GM18505 (cell line): ENCODE measurements at regions not wholly inside any gene's neighbourhood (a gene's known extent, or its start where the extent isn't known, plus 50 kb on each side); places are given as distances from the start of the nearest gene placed in this dataset.

Source experiments
- ATAC-seq: cut with Tn5 transposase; IDR thresholded peaks from one replicate; pipeline ENCODE4 v1.9.1; 2021; ENCODE audit not compliant: unreplicated experiment
- POLR2A ChIP-seq: IDR thresholded peaks from 4 replicates; pipeline ENCODE4 v1.6.1; 2011; ENCODE audit warnings: borderline replicate concordance; ENCODE audit not compliant: insufficient read depth, insufficient read length; ENCODE audit errors: extremely low read depth

DNA sequence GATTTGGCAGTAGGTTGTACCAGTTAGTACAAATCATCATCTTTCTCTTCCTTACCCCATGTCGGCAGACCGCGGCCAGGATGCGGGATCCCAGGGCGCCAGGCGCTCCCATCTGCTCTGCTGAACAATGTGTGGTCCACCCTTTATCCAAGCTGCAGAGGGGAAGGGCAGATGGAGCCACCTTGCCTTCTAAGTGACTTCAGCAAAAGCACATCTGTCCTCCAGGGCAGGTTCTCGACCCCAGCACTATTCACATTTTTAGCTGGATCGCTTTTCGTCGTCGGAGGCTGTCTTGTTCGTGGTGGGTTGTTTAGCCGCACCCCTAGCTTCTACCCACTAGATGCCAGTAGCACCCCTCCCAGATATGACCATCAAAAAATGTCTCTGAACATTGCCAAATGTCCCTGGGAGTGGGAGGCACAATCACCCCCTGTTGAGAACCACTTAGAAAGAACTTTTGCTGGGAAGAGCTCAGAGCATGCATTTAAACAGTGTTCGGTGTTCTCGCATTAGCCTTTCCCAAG is 58.1 kb upstream of the SIM2 start:
- ATAC-seq: no peak
- no peak for TF ChIP-seq POLR2A

DNA sequence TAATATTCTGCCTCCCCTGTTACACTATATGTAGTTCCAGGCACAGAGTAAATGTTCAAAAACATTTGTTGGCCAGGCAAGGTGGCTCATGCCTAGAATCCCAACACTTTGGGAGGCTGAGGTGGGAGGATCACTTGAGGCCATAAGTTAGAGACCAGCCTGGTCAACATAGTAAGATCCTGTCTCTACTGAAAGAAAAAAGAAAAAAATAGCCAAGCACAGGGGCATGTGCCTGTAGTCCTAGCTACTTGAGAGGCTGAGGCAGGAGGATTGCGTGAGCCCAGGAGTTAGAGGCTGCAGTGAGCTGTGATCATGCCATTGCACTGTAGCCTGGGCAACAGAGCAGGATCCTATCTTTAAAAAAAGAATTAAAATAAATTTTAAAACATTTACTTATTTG is 57.6 kb upstream of the SIM2 start:
- ATAC-seq: no peak

DNA sequence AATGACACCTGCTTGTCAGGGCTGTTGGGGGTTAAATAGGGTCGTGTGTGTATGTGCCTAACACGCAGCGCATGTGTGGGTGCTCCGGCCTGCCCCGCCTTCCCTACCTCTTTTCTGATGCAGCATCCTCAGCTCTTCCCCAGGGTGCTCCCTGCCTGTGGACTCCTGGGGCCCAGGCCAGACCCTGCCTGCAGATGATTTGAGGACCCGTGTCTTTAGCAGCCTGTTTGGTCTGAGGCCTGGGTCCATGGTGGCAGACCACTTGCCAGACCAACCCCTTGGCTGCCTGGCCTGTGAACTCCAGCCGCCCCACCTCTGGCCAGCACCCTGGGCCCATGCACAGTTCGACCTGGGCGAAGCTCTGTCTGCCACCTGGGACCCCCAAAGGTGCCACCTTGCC is 57.0 kb upstream of the SIM2 start:
- no peak for TF ChIP-seq POLR2A

More for the DNA sequence above, 57.6 kb upstream of the SIM2 start:
- no peak for TF ChIP-seq POLR2A

DNA sequence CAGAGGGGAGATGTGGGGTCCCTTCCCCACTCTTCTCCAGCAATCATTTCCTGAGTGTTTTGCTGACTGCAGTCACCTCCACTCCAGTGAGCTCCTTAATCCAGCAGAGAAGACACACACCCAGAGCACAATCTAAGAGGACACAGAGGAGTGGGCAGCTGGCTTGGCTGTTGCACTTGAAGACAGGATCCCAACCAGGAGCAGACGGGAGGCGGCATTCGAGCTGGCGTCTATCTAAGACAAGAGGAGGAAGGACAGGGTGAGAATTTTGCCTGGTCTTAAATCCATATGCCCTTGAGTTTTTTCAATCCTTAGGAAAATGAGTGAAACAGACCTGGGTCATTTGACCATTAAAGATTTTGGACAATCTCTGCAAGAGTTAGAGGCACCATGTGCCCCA is 56.1 kb upstream of the SIM2 start:
- no peak for ATAC-seq
- TF ChIP-seq POLR2A: no peak

More for the DNA sequence above, 57.0 kb upstream of the SIM2 start:
- ATAC-seq: no peak

DNA sequence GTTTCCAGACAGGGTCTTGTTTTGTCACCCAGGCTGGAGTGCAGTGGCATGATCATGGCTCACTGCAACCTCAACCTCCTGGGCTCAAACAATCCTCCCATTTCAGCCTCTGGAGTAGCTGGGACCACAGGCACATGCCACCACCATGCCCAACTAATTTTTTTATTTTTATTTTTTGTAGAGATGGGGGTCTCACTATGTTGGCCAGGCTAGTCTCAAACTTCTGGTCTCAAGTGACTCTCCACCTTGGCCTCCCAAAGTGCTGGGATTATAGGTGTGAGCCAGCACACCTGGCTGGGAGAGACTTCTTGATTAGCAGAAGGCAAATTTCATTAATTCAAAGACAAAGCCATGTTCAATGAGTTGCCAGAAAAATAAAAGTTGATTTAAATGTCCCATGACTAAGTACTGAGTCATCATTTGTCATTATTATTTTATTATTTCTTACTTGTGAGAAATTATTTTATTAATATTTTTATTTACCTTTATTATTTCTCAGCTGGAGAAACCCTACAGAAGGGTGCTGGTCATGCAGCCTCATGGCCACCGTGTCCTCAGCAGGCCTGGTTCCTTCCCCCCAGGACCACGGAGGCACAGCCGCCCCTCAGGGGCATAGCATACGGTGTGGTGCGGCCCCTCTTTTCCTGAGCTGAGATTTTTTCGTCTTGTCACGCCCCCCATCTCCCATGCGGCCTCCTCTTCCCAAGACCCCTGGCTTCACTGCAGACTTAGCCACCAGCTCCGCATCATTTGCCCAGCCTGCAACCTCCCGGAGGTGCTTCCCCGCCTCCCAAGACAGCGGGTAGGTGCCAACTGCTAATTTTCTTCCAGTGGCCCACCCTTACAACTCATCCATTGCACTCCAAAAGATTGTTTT is 55.3 kb upstream of the SIM2 start:
- ATAC-seq: no peak
- no peak for TF ChIP-seq POLR2A

DNA sequence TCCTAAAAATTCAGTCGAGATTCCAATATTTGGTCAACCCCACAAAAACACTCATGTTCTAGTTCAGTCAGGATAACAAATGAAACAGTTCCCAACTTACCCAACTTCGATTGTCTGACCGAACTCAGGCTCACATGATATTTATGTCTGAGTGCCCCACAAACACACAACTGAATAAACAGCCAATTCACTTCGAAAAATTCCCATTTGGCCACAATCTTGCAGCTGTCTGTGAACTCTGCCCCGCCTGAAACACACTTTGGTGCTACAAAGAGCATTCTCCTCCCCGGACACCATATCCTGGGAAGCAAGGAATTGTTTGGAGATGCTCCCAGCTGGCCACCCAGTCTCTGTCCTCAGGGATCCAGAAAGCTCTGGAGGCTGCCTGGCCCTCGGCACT is 52.9 kb upstream of the SIM2 start:
- ATAC-seq: no peak
- TF ChIP-seq POLR2A: no peak

DNA sequence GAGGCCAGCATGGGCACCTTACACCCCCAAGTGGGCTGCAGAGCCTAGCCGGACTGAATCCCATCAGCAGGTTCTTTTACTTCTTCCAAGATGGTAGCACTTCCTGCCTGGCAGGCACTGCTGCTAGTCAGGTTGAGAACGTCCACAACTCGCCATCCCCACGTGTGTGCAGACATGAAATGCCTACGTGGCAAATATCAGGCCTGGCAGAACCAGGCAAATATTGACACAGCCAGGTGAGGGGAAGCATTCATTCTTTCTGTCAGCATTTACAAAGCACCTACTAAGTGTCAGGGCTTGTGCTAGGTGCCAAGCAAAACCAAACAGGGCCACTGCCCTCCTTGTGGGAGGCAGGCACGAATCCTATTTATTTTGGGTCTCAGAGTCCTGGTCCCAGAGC is 52.3 kb upstream of the SIM2 start:
- no peak for TF ChIP-seq POLR2A
- ATAC-seq: no peak

DNA sequence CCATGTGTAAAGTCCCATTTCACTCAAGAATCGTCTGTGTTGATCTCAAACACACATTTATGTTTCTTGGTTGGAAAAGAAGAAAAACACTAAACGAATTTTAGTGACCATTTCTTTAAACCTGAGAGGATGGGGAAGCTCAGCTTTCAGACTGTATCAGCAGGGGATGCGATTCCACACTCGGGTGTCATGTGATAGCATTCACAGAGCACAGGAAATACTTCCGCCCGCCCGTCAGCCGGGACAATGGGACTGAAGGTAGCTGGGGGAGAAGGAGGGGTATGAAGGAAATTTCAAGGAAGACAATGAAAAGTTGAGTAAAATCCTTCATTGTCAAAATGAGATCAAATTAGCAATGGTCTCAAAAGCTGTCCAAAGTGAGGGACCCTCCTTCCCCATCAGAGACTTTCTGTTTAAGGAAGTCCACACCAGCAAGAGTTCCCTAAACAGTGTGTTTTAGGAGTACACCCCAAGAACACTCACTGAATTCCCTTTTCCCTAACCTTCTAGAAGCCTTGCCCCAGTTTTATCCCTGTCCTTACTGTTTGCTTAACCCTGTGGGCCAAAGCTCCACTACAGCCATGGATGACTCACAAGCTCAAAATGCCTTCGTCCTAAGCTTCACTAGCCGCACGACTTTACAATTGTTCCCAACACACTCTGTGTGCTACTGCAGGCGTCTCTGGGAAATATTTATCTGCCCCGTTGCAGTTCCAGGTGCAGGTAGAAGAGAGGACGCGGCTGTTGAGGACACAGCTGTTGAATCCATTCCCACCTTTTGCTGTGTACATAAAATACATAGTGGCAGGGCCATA is 51.4 kb upstream of the SIM2 start:
- no peak for TF ChIP-seq POLR2A

More for the DNA sequence above, 51.4 kb upstream of the SIM2 start:
- no peak for ATAC-seq
